ENCODE measurements at regions not wholly inside any gene's neighbourhood (a gene's known extent, or its start where the extent isn't known, plus 50 kb on each side); places are given as distances from the start of the nearest gene placed in this dataset.

DNA sequence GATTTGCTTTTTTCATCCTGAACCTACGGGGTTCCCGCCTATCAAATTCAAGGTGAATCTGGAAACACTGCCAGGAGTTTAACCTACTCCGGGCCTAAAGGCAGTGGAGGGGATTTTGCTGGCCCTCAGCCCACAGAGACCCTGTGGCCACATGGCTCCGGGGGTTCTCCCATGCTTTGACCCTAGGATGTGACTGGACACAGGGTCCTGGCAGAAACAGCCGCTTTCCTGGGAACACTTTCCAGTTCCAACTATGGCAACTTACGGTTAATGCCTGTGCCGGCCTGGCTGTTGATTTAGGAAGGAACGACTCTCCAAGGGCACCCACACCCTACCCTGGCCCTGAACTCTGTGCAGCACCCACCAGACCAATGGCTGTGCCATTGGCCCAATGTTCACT, 141.7 kb upstream of the RPS6KA2 start:
- TF ChIP-seq, protein P1, sequence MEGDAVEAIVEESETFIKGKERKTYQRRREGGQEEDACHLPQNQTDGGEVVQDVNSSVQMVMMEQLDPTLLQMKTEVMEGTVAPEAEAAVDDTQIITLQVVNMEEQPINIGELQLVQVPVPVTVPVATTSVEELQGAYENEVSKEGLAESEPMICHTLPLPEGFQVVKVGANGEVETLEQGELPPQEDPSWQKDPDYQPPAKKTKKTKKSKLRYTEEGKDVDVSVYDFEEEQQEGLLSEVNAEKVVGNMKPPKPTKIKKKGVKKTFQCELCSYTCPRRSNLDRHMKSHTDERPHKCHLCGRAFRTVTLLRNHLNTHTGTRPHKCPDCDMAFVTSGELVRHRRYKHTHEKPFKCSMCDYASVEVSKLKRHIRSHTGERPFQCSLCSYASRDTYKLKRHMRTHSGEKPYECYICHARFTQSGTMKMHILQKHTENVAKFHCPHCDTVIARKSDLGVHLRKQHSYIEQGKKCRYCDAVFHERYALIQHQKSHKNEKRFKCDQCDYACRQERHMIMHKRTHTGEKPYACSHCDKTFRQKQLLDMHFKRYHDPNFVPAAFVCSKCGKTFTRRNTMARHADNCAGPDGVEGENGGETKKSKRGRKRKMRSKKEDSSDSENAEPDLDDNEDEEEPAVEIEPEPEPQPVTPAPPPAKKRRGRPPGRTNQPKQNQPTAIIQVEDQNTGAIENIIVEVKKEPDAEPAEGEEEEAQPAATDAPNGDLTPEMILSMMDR (IDR thresholded peaks at IDR 0.05) = no peak
- TF ChIP-seq POLR2AphosphoS5 (IDR thresholded peaks at IDR 0.05) (no peak), POLR2A (IDR thresholded peaks at IDR 0.05) (no peak), EP300 (IDR thresholded peaks at IDR 0.05) (no peak)
